Testis (tissue), 2 donors: ENCODE measurements at regions not wholly inside any gene's neighbourhood (a gene's known extent, or its start where the extent isn't known, plus 50 kb on each side); places are given as distances from the start of the nearest gene placed in this dataset.

Source experiments
- CTCF ChIP-seq, 3 experiments: fragments of 450-650 bp in 2 of 3; fragments of 200-600 bp in 1 of 3; sonication (generic) in 1 of 3; IDR thresholded peaks; one replicate each; pipeline ENCODE4 v1.5.1; 2016 to 2019; ENCODE audit warnings: antibody characterized with exemption in 3 of 3, mild to moderate bottlenecking in 2 of 3, moderate library complexity in 1 of 3
- POLR2A ChIP-seq: fragments of 450-650 bp; IDR thresholded peaks from one replicate; pipeline ENCODE4 v1.6.1; 2017; ENCODE audit warnings: antibody characterized with exemption, mild to moderate bottlenecking, moderate library complexity

GRCh38 chr11:106497822-106498221 lies 420.4 kb downstream of the AASDHPPT start:
- TF ChIP-seq CTCF (IDR thresholded peaks at IDR 0.05) (no peak), POLR2A (no peak)
